ENCODE measurements at regions not wholly inside any gene's neighbourhood (a gene's known extent, or its start where the extent isn't known, plus 50 kb on each side); places are given as distances from the start of the nearest gene placed in this dataset.

DNA sequence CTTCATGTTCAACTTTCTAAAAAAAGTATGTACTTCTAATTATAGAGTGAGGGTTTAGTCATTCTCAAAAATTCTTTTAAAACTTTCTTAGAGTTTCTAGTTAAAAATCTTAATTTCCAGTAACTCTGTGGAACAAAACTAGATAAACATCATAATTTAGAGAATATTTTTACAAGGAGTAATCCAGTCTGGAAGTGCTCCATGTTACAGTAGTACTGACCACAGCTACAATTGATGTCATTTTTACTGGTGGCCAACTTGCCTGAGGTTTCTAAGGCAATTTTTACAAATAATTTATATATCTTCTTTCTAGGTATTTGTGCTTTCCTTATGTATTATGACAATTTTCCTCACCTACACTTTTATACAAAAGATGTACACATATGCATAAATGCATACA is 490.4 kb downstream of the CENPC start:
- TF ChIP-seq, protein P1, sequence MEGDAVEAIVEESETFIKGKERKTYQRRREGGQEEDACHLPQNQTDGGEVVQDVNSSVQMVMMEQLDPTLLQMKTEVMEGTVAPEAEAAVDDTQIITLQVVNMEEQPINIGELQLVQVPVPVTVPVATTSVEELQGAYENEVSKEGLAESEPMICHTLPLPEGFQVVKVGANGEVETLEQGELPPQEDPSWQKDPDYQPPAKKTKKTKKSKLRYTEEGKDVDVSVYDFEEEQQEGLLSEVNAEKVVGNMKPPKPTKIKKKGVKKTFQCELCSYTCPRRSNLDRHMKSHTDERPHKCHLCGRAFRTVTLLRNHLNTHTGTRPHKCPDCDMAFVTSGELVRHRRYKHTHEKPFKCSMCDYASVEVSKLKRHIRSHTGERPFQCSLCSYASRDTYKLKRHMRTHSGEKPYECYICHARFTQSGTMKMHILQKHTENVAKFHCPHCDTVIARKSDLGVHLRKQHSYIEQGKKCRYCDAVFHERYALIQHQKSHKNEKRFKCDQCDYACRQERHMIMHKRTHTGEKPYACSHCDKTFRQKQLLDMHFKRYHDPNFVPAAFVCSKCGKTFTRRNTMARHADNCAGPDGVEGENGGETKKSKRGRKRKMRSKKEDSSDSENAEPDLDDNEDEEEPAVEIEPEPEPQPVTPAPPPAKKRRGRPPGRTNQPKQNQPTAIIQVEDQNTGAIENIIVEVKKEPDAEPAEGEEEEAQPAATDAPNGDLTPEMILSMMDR (conservative IDR thresholded peaks at IDR 0.05; ENCODE audit: low read length): no peak
- TF ChIP-seq EZH2phosphoT487 (IDR thresholded peaks at IDR 0.05; ENCODE audit: borderline replicate concordance, low read depth, low read length): no peak

Measured in OCI-LY7 (cell line).